Neuron (in vitro differentiated cells): ENCODE measurements at regions not wholly inside any gene's neighbourhood (a gene's known extent, or its start where the extent isn't known, plus 50 kb on each side); places are given as distances from the start of the nearest gene placed in this dataset.

ENCODE experiments used
- H2AFZ ChIP-seq: one replicate; pipeline ENCODE4 v1.6.1; 2013; ENCODE audit warnings: low read depth, mild to moderate bottlenecking, inconsistent platforms, low read length, moderate library complexity
- H3K27me3 ChIP-seq: one replicate; pipeline ENCODE4 v1.6.1; 2013; ENCODE audit warnings: low read length; ENCODE audit not compliant: insufficient read depth
- H3K36me3 ChIP-seq: one replicate; pipeline ENCODE4 v1.6.1; 2013; ENCODE audit warnings: low read length; ENCODE audit not compliant: insufficient read depth
- H3K4me1 ChIP-seq: one replicate; pipeline ENCODE4 v1.6.1; 2013; ENCODE audit warnings: low read length; ENCODE audit not compliant: insufficient read depth
- H3K4me3 ChIP-seq: 2 replicates; pipeline ENCODE4 v1.5.1; 2013; ENCODE audit warnings: mild to moderate bottlenecking, low read length, moderate library complexity
- H3K9me3 ChIP-seq: one replicate; pipeline ENCODE4 v1.6.1; 2013; ENCODE audit warnings: low read length

DNA sequence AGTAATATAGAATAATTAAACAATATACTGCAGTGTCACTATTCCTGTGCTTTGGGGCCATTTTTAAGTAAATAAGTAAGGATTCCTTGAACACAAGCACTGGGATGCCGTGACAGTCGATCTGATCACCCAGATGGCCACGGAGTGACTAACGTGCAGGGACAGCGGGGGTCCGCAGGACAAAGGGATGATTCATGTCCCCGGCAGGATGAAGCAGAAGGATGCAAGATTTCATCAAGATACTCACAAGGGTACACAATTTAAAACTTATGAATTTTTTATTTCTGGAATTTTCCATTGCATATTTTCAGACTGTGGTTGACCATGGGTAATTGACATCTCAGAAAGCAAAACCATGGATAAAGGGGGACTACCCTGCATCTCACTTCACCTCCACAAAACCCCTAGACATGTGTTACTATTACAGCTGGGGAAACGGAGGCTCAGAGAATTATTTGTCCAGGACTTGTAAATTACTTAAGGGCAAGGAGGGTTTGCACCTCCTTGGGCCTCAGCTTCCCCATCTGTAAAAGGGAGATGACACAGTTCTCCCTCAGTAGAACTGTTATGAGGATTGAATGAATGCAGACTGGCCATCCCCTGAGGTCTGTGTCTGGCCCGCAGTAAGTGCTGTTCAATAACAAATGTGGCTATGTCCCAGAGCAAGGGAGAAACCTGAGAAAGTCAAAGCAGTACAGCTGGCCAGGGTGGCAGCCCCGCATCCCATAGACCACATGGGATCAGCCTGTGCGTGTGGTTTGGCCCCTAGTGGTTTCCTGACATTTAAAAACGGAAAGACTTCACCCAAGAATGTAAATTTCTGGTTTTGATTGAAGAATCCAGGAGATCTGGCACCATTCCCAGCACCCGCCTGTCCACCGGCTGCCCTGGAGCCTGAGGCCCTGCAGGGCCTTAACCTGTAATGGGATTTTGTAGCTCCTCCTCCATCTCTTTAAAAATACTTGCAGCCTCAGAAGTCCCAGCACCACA is 235.5 kb downstream of the BMP7 start:
- Histone ChIP-seq H3K9me3 (no peaks in the 10 kb centered on the region), H3K4me3 (no peak overlapping the region), H3K4me1 (peaks cover 5% of the 10 kb centered on the region), H3K36me3 (no peaks in the 10 kb centered on the region), H3K27me3 (peaks cover 9% of the 10 kb centered on the region), H2AFZ (no peak overlapping the region)

DNA sequence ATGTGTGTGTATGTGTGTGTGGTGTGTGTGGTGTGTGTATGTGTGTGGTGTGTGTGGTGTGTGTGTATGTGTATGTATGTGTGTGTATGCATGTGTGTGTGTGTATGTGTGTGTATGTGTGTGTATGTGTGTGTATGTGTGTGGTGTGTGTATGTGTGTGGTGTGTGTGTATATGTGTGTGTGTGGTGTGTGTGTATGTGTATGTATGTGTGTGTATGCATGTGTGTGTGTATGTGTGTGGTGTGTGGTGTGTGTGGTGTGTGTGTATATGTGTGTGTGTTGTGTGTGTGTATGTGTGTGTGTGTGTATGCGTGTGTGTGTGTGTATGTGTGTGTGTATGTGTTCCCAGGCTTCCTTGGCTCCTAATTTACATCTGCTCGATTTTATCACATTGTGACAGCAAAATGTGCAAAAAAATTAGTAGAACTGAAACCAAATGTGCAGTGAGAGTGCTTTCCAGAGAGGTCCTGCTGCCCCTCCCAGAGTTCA is 234.5 kb downstream of the BMP7 start:
- Histone ChIP-seq H3K27me3 (peaks cover 9% of the 10 kb centered on the region), H3K4me1 (peaks cover 5% of the 10 kb centered on the region), H3K4me3 (no peak overlapping the region), H2AFZ (no peak overlapping the region), H3K36me3 (no peaks in the 10 kb centered on the region), H3K9me3 (no peaks in the 10 kb centered on the region)

DNA sequence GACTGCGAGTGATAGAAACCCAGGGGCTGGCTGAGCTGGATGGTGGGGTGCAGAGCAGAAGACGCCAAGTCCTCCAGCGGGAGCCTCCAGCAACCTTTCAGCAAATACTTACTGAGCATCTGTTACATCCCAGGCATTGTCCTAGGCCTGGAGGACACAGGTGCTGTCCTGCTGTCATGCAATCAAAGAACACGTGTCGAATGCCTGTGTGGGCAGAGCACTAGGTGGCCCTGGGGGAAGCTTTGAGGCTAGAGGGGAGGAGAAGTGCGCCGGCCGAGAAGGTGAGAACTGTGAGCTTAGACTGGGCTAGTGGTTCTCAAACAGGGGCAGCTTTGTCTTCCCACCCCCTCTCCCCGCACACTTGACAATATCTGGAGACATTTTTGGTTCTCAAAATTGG is 233.6 kb downstream of the BMP7 start:
- Histone ChIP-seq H3K27me3 (peaks cover 7% of the 10 kb centered on the region), H3K4me3 (no peak overlapping the region), H3K9me3 (no peaks in the 10 kb centered on the region), H3K36me3 (no peaks in the 10 kb centered on the region), H2AFZ (no peak overlapping the region), H3K4me1 (peaks cover 5% of the 10 kb centered on the region)

DNA sequence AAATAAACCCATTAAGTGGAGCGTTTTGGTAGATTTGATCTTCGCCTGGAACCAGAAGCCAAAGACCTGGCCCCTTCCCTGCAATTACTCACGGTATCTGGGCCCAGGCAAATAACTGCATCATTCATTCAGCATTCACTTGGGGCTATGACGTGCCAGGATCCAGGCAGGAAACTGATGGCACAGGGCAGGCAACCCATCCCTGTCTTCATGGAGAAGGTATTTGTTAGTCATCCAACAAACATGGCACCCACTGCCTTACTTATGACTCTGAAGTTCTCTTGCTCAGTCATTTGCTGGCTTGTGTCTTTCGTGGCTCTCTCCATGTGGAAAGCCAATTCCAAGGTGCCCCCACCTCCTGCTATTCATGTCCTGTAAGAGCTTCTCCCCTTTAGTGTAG is 232.4 kb downstream of the BMP7 start:
- Histone ChIP-seq H3K9me3 (no peaks in the 10 kb centered on the region), H3K4me3 (no peak overlapping the region), H2AFZ (no peak overlapping the region), H3K36me3 (no peaks in the 10 kb centered on the region), H3K4me1 (peaks cover 5% of the 10 kb centered on the region), H3K27me3 (peaks cover 7% of the 10 kb centered on the region)

DNA sequence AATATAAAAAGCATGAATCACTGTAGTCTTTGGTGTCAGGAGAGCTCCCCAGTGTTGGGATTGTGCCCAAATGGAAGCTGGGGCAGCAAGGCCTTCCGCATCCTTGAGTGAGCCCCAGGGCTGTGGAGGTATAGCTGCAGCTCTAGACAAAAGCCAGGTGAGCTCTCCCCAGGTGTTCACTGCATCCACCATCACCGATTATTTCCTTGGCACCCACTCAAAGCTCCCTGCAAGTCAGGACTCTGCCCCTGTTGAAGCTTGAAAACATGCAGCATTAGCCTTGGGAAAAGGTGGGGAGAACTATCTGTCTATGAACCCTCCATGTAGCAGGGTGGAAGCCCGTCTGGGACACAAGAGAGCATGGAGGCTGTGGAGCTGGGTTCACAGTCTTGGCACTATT is 228.8 kb downstream of the BMP7 start:
- Histone ChIP-seq H3K4me1 (no peaks in the 10 kb centered on the region), H2AFZ (no peak overlapping the region), H3K36me3 (no peaks in the 10 kb centered on the region), H3K9me3 (no peaks in the 10 kb centered on the region), H3K4me3 (no peak overlapping the region), H3K27me3 (peaks cover 6% of the 10 kb centered on the region)

DNA sequence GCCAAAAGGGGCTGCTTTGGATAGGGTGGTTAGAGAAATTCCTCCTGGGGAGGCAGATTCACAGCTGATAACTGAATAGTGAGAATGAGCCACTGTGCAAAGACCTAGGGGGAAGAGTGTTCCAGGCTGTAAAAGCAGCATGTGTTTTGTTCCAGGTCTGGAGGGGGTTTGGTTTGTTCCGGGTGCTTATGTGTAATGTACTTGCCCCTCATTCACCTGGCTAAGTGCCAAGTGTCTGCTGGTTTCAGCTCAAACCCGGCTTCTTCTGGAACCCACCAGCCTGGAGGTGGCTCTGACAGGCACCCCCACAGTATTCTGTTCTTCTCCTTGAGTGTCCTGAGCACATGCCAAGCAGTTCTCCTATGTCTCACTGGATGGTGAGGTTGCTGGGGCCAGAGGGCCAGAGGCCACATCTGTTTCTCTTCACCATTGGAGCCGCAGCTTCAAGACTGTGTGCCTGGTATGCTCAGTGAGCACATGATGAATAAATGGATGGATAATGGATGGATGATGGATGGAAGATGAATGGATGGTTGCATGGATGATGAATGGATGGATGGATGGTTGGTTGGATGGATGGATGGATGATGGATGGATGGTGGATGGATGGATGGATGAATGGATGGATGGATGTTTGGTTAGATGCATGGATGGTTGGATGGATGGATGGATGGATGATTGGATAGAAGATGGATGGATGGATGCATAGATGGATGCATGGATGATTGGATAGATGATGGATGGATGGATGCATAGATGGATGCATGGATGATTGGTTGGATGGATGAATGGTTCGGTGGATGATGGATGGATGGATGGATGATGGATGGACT is 227.6 kb downstream of the BMP7 start:
- H3K36me3 ChIP-seq = no peaks in the 10 kb centered on the region
- H3K27me3 ChIP-seq = no peaks in the 10 kb centered on the region
- no peaks in the 10 kb centered on the region for H3K4me1 ChIP-seq
- H3K9me3 ChIP-seq = no peaks in the 10 kb centered on the region
- H3K4me3 ChIP-seq = no peak overlapping the region
- H2AFZ ChIP-seq = no peak overlapping the region

DNA sequence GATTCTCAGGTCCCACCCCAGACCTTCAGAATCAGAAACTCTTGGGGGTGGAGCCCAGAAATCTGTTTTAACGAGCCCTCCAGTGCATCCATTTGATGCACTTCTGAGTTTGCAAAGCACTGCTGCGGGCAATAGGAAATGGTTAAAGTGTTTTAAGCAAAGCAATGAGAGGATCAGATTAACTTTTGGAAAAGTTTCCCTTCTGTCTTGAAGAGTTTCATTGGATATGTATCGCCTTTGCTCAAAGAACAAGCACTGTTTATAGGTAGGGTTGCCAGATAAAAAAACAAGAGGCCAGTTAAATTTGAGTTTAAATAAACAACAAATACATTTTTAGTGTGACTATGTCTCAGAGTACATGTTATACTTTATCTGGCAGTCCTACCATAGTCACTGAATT is 226.0 kb downstream of the BMP7 start:
- no peaks in the 10 kb centered on the region for H3K9me3 ChIP-seq
- H3K36me3 ChIP-seq = no peaks in the 10 kb centered on the region
- H3K4me3 ChIP-seq = no peak overlapping the region
- no peaks in the 10 kb centered on the region for H3K27me3 ChIP-seq
- H2AFZ ChIP-seq = no peak overlapping the region
- no peaks in the 10 kb centered on the region for H3K4me1 ChIP-seq

DNA sequence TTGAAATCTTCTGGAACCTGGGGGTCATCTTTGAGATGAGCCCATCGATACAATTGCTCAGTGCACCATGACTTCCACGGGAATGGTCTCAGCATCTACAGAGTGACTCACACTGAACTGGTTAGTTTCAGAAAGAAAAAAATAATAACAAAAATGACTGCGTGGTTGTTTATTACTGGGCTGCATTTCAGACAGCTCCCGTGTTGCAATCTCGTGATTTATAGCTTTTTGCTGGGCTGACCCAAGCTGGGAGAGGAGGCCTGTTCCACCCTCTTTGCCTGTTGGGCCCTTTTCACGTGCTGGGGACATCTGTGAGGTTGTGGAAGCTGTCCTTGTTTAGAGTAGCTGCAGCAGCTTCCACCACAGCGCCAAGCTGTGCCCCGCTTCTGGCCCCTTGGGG is 225.5 kb downstream of the BMP7 start:
- H2AFZ ChIP-seq = no peak overlapping the region
- no peaks in the 10 kb centered on the region for H3K4me1 ChIP-seq
- no peak overlapping the region for H3K4me3 ChIP-seq
- H3K27me3 ChIP-seq = no peaks in the 10 kb centered on the region
- no peaks in the 10 kb centered on the region for H3K9me3 ChIP-seq
- no peaks in the 10 kb centered on the region for H3K36me3 ChIP-seq

DNA sequence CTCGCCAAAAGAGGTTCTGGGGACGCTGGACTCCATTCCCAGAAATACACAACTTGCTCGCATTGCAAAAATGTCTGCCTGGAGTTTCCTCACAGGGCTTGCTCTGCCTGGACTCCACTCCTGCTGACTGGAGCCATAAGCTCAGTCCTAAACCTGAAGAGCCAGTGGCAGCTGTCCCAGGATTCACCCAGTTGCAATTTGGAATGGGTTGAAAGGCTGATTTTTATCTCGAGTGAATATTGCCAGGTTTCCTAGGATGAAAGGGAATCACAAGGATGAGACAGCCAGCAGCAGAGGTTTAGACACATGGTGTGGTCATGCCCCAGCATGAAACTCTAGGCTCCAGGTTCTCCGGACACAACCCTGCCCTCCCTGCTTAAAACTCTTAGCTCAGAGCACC is 223.3 kb downstream of the BMP7 start:
- Histone ChIP-seq H3K36me3 (no peaks in the 10 kb centered on the region), H3K9me3 (no peaks in the 10 kb centered on the region), H3K27me3 (no peaks in the 10 kb centered on the region), H2AFZ (no peak overlapping the region), H3K4me3 (no peak overlapping the region), H3K4me1 (no peaks in the 10 kb centered on the region)

DNA sequence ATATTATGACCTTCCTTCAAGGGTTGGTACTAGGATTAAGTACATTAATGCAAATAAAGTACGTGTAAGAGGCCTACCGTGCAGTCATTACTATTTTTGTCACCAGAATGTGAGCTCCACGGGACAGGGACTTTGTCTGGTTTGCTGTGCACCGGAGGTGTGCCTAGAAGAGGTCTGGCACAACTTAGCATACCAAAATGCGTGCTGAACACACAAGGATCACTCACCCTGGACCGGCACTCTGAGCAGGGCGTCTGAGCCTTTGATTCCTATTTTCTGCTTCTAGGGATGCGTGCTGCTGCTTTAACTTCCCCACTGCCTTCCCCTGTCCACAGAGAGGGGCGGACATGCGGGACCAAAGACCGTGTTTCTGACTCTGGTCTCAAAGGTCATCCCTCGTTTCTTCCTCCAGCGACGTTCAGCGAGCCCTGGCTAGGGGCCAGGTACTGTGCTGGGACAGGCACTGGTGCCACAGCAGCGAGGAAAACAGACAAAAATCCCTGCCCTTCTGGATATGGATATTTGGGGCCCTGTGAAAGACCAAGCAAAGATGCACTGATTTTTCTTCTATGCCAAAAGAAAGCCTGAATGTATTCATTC is 222.7 kb downstream of the BMP7 start:
- Histone ChIP-seq H3K27me3 (no peaks in the 10 kb centered on the region), H3K4me3 (no peak overlapping the region), H3K9me3 (no peaks in the 10 kb centered on the region), H2AFZ (no peak overlapping the region), H3K4me1 (no peaks in the 10 kb centered on the region), H3K36me3 (no peaks in the 10 kb centered on the region)

DNA sequence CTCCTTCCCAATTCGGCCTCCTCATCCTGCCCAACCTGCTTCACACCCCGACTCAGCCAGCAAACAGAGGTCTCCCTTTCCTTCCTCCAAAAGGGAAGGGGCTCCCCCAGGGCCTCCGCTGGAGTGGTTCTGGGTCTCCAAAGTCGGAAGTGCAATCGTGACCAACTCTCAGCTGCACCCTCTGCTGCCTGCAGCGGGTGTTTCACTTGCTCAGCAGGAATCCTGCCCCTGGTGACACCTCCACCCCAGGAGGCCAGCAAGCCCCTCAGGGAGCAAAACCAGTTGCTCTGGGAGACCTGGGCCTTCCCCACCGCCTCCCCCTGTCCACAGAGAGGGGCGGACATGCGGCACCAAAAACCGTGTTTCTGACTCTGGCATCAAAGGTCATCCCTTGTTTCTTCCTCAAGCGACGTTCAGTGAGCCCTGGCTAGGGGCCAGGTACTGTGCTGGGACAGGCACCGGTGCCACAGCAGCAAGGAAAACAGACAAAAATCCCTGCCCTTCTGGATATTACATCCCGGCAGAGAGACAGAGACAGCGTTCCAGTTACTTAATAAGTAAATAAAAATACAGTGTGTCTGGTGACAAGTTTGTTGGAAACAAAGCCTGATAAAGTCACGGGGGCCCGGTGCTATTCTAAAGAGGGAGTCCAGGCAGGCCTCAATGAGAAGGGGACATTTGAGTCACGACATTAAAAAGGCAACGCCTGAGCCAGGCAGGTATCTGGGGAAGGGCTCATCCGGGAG is 219.0 kb downstream of the BMP7 start:
- H3K4me3 ChIP-seq = no peak overlapping the region

DNA sequence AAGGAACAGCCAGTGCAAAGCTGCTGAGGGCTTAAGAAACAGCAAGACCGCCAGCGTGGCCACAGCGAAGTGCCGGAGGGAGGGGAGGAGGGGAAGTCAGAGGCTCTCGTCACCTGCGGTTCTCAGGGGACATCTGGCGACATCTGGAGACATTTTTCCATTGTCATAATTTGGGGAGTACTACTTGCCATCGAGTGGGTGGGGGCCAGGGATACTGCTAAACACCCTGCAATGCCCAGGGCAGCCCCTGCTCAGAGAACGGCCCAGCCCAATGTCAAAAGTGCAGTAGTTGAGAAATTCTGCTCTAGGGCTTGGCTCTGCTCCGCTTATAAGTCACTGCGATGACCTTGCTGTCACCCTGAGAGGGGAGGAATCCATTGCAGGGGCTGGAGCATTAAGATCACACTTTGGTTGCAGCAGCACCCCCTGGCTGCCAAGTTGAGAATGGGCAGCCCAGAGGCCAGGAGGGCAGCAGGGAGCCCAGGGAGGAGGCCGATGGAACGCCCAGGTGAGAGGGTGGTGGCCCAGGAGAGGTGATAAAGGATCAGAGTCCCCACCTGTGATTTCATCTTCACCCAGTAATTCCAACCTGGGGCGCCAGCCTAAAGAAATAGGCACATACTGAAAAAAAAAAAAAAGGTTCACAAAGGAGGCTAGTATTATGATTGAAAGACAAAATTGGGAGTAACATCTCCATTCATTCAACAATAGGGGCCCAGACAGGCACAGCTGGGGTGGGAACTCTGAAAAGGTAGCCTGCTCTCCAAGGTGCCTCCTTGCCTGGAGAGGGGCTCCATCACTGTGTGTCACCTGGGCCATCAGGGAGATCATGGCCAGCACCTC is 218.2 kb downstream of the BMP7 start:
- no peaks in the 10 kb centered on the region for H3K36me3 ChIP-seq
- H3K9me3 ChIP-seq = no peaks in the 10 kb centered on the region
- no peak overlapping the region for H3K4me3 ChIP-seq
- no peak overlapping the region for H2AFZ ChIP-seq
- H3K4me1 ChIP-seq = no peaks in the 10 kb centered on the region
- peaks cover 3% of the 10 kb centered on the region for H3K27me3 ChIP-seq

More for the DNA sequence above, 219.0 kb downstream of the BMP7 start:
- Histone ChIP-seq H3K9me3 (no peaks in the 10 kb centered on the region), H3K36me3 (no peaks in the 10 kb centered on the region), H3K27me3 (peaks cover 3% of the 10 kb centered on the region), H3K4me1 (no peaks in the 10 kb centered on the region), H2AFZ (no peak overlapping the region)
